HG03432 (cell line): ENCODE measurements at regions not wholly inside any gene's neighbourhood (a gene's known extent, or its start where the extent isn't known, plus 50 kb on each side); places are given as distances from the start of the nearest gene placed in this dataset.
"Not testable (repeated sequence)": the region's sequence is repeated elsewhere in the genome, so short reads cannot be mapped to it uniquely, and the experiment has no call there.

ENCODE experiments used
- ATAC-seq: cut with Tn5 transposase; IDR thresholded peaks from one replicate; pipeline ENCODE4 v1.9.1; 2021; ENCODE audit warnings: mild to moderate bottlenecking, moderate library complexity; ENCODE audit not compliant: unreplicated experiment

- ATAC-seq, result no peak
These were observed 367.9 kb upstream of the GBE1 start for GRCh38 chr3:82129221-82129801.

DNA sequence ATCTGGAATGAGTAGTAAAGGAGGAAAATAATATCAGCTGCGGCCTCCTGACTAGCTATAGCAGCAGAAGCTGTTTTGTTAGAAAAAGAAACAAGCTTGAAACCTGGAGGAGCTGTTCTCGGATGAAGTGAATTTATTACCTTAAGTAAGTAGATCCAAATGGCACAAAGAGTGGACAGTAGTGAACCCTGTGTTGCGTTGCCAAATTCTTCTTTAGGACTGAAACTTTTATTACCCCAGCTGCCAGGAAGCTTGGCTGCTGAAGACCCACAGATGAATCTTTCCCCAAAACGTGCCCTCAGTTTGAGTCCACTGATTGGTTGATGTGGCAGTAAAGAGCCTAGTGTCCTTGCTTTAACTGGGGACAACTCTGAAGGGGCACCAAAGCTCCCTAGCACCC, 366.8 kb upstream of the GBE1 start:
- ATAC-seq, result no peak

GRCh38 chr3:82122554-82123345, 361.3 kb upstream of the GBE1 start:
- no peak for ATAC-seq

DNA sequence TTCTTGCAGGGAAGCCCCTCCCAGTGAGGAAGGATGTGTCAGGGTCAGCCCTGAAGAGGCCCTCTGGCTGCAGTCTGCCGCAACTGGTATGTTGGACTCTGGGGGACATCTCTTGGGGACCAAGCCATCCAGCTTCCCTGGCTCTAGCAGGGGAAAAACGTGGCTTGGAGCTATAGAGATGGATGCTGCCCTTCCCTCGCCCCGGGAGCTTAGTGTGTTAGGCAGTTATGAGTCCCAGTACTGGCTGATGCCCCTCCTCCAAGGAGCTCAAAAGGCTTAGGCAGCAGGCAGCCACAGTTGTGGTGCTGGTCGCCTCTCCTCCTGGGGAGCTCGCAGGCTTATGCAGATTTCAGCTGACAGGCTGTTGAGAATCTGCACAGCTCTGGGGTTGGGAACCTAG, 353.1 kb upstream of the GBE1 start:
- no peak for ATAC-seq

DNA sequence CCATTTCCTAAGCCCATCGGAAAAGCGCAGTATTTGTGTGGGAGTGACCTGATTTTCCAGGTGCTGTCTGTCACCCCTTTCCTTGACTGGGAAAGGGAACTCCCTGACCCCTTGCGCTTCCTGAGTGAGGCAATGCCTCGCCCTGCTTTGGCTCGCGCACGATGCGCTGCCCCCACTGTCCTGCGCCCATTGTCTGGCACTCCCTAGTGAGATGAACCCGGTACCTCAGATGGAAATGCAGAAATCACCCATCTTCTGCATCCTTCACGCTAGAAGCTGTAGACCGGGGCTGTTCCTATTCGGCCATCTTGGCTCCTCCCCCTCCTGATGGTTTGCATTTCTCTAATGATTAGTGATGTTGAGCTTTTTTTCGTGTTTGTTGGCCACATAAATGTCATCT, 349.3 kb upstream of the GBE1 start:
- ATAC-seq, result not testable (repeated sequence)

GRCh38 chr3:82103241-82103640, 341.8 kb upstream of the GBE1 start:
- ATAC-seq, result no peak

DNA sequence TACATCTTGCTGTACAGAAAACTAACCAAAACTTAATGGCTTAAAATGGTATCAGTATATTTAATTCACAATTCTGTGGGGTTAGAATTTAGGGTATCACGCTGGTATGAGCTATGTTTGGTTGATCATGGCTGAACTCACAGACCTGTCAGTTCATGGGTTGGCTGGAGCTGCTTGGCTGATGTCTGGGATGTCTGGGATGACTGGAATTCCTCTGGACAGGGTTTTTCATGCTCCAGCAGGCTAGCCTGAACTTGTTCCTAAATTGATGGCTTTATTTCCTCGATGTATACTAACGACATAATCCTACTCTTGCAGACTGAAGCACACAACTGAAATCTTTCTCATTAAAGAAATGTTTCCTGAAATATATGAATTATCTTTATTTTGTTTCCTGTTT, 338.9 kb upstream of the GBE1 start:
- ATAC-seq, result no peak

- no peak for ATAC-seq
These were observed 332.2 kb upstream of the GBE1 start for GRCh38 chr3:82093641-82094040.

DNA sequence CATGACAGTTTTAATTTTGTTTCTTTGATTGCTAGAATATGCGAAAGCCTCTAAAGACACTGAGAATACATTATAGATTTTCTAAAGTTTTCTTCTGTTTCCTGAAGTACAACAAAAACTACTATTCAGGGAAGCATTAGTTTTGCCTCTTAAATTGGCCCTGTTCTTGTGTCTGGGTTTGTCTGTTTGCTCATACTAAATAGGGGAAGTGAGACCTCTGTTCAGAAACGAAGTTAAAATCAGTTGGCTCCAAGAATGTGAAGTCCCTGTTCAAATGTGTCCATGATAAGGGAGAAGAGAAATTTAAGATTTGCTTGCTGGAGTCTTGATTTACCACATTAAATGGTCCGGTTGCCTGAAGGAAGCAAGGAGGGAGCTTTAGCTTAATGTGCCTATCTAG, 327.3 kb upstream of the GBE1 start:
- peak; percentile 82 for ATAC-seq

- ATAC-seq, result no peak
These were observed 326.5 kb upstream of the GBE1 start for GRCh38 chr3:82087958-82088357.

DNA sequence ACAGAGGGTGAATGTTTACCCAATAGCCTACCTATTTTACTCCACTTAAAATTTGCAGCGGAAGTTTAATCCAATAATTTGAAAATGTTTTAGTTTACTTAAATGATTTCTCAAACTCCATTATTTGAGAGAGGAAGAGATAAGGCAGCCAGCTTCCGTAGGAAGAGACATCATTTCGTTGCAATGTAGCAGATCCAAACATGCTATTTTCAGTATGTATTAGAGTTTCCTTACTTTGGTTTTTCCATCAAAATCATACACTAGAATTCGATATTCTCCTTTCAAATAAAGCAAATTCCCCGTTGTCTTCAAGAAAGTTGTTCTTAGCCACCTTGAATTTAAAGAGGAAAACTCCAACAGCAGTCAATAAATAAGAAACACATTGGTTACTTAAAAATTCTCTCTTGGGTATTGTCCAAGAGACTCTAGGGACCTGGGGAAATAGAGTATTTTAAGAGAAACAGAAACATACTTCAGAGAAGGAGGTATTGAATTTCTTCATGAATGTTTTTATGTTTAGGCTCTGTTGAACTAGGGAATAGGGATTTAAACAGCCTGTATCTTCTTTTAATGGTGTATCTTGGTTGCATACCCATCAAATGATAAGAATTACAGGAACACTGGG, 324.5 kb upstream of the GBE1 start:
- ATAC-seq, result no peak

DNA sequence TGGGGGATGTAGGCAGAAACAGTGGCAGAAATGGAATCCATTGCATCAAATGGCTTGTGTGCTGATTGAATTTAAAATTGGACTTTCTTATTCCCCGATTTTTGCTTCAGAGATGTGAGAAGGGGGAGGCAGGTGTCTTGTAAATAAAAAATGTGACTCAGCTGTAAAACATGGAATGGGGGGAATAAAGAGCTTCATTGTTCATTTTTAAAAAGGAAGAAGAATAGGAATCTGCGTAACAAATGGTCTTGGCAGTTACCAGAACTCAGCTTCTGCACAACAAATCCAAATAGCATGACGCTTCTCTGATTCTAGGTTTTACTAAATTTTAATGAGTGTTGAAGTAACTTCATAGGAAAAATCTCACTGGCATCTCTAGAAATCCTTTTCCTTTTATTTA, 323.9 kb upstream of the GBE1 start:
- ATAC-seq, result no peak

DNA sequence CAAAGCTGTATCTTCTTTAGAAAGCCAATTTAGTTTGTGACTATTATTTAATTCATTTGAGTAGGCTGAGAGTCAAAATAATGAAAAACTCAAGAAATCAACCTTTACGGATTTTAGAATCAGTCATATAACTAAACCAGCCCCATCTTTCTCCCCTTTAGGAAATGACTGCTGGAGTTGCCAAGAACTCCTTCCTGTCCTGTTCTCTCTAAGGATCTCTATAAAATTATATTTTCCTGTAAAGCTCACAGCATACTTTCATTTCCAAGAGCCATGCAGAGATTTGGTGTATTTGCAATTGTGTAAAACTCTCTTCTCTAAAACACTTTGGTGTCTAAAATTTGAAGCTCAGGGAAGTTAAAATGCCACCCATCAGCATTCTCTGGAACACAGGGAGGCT, 323.4 kb upstream of the GBE1 start:
- no peak for ATAC-seq

- peak; percentile 51 for ATAC-seq
These were observed 321.4 kb upstream of the GBE1 start for GRCh38 chr3:82082796-82083195.

- no peak for ATAC-seq
These were observed 319.9 kb upstream of the GBE1 start for GRCh38 chr3:82081351-82081750.

GRCh38 chr3:82080792-82081191, 319.3 kb upstream of the GBE1 start:
- ATAC-seq, result no peak

- ATAC-seq, result peak; percentile 49
These were observed 318.8 kb upstream of the GBE1 start for GRCh38 chr3:82080261-82080660.

GRCh38 chr3:82079335-82079890, 318.0 kb upstream of the GBE1 start:
- ATAC-seq, result no peak

DNA sequence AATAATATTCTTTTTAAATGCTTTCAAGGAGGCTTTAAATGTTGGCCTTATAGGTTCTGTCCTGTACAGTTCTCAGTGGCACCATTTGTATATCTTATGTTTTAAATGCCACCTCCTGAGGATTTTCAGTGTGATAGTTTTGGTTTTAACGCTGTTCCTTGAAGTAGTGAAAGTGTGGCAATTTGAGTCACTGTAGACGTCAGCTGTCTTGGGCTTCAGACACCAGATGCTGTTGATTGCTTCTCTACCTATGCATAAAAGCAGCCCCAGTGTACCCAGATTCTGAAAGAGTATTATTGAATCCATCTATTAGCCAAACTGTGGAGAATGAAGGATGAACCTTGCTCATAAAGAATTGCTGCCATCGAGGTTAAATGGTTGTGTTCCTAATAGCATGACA, 316.8 kb upstream of the GBE1 start:
- peak; percentile 46 for ATAC-seq

- no peak for ATAC-seq
These were observed 306.0 kb upstream of the GBE1 start for GRCh38 chr3:82067420-82067819.

DNA sequence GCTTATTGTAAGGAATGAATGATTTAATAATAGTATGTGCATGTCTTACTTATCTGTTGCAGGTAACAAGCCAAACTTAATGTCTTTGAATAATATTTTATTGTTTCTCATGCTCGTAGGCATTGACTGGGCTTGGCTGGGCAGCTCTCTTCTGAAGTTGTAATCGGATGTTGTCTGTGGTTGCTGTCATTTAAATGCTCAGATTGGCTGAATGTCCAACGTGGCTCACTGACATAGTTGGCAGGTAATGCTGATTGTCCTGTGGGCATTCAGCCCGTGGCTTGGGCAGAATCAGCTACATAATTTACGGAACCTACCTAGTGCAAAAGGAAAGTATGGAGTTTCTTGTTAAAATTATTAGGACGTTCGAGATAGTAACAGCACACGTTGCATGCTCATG, 297.4 kb upstream of the GBE1 start:
- no peak for ATAC-seq

- ATAC-seq, result no peak
These were observed 294.3 kb upstream of the GBE1 start for GRCh38 chr3:82055792-82056191.
